Skin of body (tissue), 1 donor: ENCODE measurements at regions not wholly inside any gene's neighbourhood (a gene's known extent, or its start where the extent isn't known, plus 50 kb on each side); places are given as distances from the start of the nearest gene placed in this dataset.

Source experiments
- DNase-seq: peaks from one replicate; lab custom pipeline; 2025; lab: John Stamatoyannopoulos, UW

DNA sequence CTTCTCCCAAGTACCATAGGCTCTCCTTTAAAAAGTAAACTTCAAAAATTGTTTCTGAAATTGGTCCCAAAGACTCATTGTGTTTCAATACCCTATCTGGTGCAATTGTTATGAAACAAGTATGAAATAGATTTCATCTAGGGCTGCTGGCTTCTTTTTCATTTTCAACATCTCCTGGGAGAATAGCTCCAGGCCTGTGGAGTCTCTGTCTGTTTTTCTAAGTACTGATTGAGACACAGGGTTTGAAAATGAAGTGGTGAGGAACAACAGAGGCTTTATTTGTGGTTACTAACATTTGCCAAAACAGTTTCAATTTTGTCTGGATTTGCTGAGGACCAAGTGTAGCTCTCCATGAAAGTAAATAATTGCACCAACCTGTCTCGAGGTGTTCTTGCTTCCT is 315.9 kb upstream of the LRATD1 start:
- DNase-seq = no peak

DNA sequence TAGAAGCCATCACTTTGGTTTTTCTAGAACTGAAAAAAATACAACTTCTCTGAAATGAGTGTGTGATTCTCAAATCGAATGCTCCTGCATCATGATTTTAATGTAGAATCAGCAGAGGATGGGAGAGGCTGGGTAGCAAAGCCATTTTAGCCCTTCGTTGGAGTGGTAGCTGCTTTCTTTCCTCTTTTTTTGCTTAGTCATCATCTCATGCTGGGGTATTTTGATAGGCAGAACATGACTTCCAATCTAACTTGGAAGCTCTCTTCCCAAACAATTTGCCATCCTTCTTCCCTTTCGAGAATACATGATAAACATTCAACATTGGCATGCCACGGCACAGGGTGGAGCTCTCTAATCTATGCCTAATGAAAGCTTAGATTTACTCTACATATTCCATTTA is 311.2 kb upstream of the LRATD1 start:
- DNase-seq = no peak

DNA sequence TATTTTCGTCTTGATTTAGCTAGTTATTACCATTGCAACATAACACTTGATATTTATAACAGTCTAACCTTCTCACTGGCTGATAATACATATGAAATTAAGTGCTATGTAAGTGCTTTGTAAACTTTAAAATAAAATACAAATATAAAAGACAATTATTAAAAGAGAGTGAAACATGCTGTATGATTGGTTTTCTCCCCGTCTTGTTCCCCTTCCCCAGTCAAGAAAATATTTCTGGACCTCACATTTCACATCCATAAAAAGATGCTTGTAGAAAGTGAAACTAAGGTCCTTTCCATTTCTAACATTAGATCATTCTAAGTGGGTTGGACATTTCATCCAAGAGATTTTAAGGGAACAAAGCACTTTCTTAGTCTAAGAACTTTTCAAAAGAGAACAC is 310.2 kb upstream of the LRATD1 start:
- DNase-seq = no peak

DNA sequence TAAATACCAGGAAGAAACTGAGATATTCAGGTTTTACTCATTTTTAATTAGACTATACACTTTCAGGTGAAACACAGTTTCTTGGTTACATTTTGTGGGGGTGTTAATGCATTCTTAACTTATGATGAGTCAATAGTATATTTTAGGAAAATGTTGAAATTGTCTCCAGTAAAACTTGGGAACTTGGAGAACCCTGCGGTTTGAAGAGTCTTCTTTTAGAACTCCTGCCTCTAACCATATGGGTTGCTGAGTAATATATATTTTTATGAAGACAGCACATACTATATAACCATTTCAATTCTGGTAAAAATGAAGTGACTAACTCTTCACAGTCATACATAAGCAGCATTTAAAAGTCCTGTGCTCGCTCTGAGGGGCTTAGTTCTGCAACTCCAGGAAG is 308.2 kb upstream of the LRATD1 start:
- DNase-seq = no peak

- no peak for DNase-seq
Observed at GRCh38 chr2:14330884-14331283, 301.6 kb upstream of the LRATD1 start.

- no peak for DNase-seq
Observed at GRCh38 chr2:14336759-14337382, 295.6 kb upstream of the LRATD1 start.

GRCh38 chr2:14340703-14341102 is 291.8 kb upstream of the LRATD1 start:
- no peak for DNase-seq

GRCh38 chr2:14342313-14342712 is 290.2 kb upstream of the LRATD1 start:
- DNase-seq = no peak

GRCh38 chr2:14344355-14344754 is 288.2 kb upstream of the LRATD1 start:
- no peak for DNase-seq

DNA sequence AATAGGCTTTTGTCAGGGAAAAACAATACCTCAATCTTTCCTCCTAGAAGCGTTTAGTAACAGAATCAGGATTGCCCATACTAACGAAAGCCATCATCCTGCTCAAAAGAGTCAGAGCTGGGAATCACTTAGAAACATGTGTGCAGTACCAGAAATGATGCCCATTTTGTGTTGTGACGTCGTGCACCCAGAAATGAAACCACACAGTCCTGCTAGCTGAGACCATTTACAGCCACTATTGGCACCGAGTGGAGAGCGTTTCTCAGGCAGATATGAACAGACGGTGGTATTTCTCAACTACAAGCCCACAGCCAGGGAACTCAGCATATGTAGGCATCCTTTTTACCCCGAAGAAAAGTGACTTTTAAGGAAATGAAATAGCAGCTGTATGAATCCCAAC is 284.3 kb upstream of the LRATD1 start:
- DNase-seq = no peak

DNA sequence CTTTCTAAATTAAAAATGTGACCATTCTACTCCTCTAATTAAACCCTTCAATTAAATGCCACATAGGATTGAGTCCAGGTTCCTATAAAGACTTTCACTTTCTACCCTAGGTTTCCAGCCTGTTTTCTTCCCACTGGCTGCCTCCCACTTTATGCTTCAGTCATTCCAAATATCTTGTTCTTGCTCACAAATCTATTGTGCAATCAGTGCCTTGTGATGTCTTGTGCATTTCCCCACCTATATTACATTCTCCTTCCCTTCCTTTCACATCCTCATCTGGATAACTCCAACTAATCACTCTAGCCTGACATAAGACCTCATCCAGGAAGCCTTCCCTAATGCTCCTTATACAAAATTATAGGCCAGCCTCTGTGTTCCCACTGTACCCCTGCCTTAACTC is 281.7 kb upstream of the LRATD1 start:
- no peak for DNase-seq

- DNase-seq = no peak
Observed at GRCh38 chr2:14352067-14352466, 280.4 kb upstream of the LRATD1 start.

DNA sequence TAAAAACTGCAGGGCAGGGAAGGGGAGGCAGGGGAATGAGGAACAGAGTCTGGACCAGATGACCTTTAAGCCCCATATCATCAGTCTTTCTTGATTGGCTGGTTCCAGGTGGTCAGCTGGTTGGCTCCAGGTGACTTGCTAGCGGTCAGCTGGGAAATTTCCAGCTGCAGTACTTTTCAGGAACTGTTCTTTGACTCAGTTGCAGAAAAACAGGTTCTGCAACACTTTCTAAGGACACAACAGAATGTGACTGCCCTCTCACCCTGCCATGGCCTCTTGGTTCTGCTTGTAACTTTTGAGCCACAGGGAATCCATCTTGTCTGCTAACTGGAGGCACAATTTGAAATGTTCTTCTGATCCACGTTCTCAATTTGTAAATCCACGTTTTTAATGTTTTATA is 278.3 kb upstream of the LRATD1 start:
- no peak for DNase-seq

- DNase-seq = no peak
Observed at GRCh38 chr2:14355102-14355501, 277.4 kb upstream of the LRATD1 start.

GRCh38 chr2:14358339-14358738 is 274.2 kb upstream of the LRATD1 start:
- no peak for DNase-seq

DNA sequence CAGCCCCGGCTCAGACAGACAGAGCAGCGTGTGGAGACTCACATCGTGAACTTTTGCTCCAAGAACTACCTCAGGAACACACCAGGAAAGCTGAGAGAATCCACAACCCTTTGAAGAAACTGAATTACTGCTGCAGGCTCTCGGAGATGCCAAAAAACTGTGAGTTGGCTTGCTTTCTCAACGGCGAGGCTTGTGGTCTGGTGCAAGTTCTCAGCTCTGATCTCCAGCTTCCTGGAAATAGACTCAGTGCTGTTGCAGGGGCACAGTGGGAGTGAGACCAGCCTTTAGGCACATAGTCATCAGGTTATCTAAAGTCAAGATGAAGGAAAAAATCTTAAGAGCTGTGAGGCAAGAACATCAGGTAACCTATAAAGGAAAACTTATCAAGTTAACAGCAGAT is 273.7 kb upstream of the LRATD1 start:
- DNase-seq = no peak

DNA sequence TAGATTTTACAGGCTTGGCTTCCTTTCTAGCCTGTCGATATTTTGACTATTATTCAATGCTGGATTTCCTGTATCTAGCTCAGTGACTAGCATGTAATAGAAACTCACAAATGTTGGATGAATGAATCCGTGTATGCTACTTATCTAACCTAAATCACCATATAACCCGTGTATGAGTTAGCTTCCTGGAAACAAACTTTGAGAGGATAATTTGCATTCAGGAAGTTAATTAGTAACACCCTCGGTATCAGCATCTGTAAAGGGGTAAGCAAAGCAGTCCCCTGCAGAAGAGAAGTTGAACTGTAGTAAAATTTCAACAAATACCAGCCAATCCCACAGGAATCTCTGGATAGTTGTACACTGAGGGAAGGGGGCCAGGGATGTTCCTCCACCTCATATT is 269.4 kb upstream of the LRATD1 start:
- DNase-seq = no peak

DNA sequence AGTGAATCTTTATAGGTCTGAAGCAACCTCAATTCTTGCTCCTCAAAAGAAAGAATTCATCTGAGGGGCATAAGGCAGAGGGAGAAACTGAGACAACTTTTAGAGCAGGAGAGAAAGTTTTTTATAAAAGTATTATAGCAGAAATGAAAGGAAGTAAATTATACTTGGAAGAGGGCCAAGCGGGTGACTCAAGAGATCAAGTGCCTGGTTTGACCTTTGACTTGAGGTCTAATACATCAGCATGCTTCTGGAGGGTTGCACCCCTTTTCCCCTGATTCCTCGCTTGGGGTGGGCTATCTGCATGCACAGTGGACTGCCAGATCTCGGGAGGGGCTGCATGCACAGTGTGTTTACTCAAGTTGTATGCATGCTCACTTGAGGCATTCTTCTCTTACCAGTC is 268.5 kb upstream of the LRATD1 start:
- DNase-seq = no peak

DNA sequence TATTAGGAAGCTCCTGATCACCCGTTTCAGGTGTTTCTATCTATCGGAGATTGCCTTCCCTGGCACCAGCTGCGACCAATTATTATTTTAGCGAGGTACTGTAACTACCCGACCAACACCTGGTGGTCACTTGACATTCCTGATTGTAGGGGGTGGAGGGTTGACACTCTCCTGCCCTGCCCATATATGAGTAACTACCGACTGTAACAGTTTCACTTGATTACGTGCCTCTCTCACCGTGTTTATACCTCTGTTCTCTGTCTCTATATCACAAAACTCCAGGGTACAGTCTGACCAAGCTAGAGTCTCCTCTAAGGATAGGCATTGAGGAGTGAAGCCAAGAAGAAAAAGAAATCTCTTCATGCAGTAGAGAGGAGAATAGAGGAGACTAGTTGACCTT is 268.0 kb upstream of the LRATD1 start:
- DNase-seq = no peak

GRCh38 chr2:14385043-14385442 is 247.5 kb upstream of the LRATD1 start:
- DNase-seq = no peak

DNA sequence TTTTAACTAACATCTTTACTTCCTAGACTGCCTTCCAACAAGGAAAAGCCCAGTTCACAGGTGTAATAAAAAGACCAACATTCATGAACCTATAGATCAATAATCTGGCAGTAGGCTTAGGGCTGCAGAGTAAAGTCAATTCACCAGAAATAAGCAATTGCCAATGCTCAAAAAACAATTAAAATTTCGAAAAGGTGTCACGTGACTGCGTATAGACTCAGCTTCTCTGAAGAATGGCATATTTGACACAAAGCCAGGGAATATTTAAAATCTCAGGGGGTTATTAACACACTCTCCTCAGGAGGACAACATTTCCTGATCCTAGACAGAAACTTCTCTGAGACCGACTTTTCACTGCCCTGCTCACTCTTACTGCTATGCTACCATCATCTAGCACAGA is 245.2 kb upstream of the LRATD1 start:
- no peak for DNase-seq

- no peak for DNase-seq
Observed at GRCh38 chr2:14388724-14389123, 243.8 kb upstream of the LRATD1 start.

GRCh38 chr2:14396533-14397083 is 235.9 kb upstream of the LRATD1 start:
- DNase-seq = no peak

GRCh38 chr2:14398641-14399040 is 233.9 kb upstream of the LRATD1 start:
- no peak for DNase-seq
